Lung (tissue), 11 donors: ENCODE measurements at regions not wholly inside any gene's neighbourhood (a gene's known extent, or its start where the extent isn't known, plus 50 kb on each side); places are given as distances from the start of the nearest gene placed in this dataset.

Experiments used
- ATAC-seq: fragments of 200-7000 bp; cut with Tn5 transposase; one replicate; pipeline ENCODE4 v1.9.1; 2020; ENCODE audit warnings: moderate number of reproducible peaks; ENCODE audit not compliant: insufficient read depth, low FRiP score
- DNase-seq, 3 donors: peaks; one replicate each; pipeline ENCODE4 v3.0.0-alpha.2; 2013 to 2017
- H3K27ac ChIP-seq, 2 donors: one replicate each; pipeline ENCODE4 v1.5.1; 2013; ENCODE audit warnings: mild to moderate bottlenecking in 2 of 2, moderate library complexity in 2 of 2, control low read depth in 1 of 2, inconsistent platforms in 1 of 2, low read depth in 1 of 2, low read length in 1 of 2
- H3K27me3 ChIP-seq, 3 donors: one replicate each; pipeline ENCODE4 v1.5.1; 2013; ENCODE audit warnings: low read length in 2 of 3; ENCODE audit not compliant: control insufficient read depth in 3 of 3, insufficient read depth in 3 of 3
- H3K36me3 ChIP-seq, 4 donors: one replicate each; pipeline ENCODE4 v1.5.1; 2013; ENCODE audit warnings: low read length in 4 of 4, mild to moderate bottlenecking in 1 of 4, moderate library complexity in 1 of 4; ENCODE audit not compliant: control insufficient read depth in 4 of 4, insufficient read depth in 4 of 4
- H3K4me1 ChIP-seq, 5 donors: one replicate each; pipeline ENCODE4 v1.5.1; 2013; ENCODE audit warnings: low read length in 5 of 5, mild to moderate bottlenecking in 2 of 5, moderate library complexity in 1 of 5; ENCODE audit not compliant: control insufficient read depth in 5 of 5, insufficient read depth in 5 of 5
- H3K4me3 ChIP-seq: one replicate; pipeline ENCODE4 v1.5.1; 2013; ENCODE audit warnings: mild to moderate bottlenecking, control low read depth, moderate library complexity
- H3K9ac ChIP-seq, 2 donors: one replicate each; pipeline ENCODE4 v1.5.1; 2013; ENCODE audit warnings: low read length in 2 of 2, control low read depth in 1 of 2; ENCODE audit not compliant: insufficient read depth in 1 of 2
- H3K9me3 ChIP-seq, 4 donors: one replicate each; pipeline ENCODE4 v1.5.1; 2013; ENCODE audit warnings: low read length in 3 of 4, mild to moderate bottlenecking in 1 of 4, moderate library complexity in 1 of 4; ENCODE audit not compliant: control insufficient read depth in 4 of 4, insufficient read depth in 3 of 4
- CTCF ChIP-seq: IDR thresholded peaks from 2 replicates; pipeline ENCODE4 v1.5.1; 2012; ENCODE audit warnings: mild to moderate bottlenecking; ENCODE audit errors: control extremely low read depth, extremely low read depth
- WGBS, 2 donors: extraction: QIAGEN DNeasy Blood & Tissue Kit; methylation state at CpG; one replicate each; pipeline ENCODE4 v1.1.7; 2013; 5-methylcytosine and 5-hydroxymethylcytosine counted together
- donor health status: control.
- donor health status: control.
- donor health status: Bipolar disorder and iron deficiency.
- donor health status: healthy.
- donor health status: DM: yes; HTN: yes; CAD: no.

DNA sequence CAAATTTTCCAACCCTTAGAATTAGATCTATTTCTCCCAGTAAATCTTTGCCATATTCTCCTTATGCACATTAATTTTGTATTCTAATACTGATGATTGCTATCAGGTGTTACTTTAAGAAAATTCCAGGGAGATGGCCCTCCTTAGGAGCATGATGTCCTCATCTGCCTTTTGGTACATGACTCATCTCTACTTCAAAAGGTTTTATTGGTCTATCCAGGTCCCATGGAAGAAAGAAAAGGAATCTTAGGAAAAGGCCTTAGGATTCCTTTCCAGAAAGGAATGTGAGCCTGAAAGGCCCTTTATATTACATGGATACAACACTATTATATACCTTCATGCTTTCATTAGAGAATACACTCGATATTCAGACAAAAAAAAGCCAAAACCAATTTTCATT is 968.2 kb downstream of the STIM2 start:
- 74 to 94% methylated on average over 1 of the region's 1 CpG for WGBS, 2 donors

DNA sequence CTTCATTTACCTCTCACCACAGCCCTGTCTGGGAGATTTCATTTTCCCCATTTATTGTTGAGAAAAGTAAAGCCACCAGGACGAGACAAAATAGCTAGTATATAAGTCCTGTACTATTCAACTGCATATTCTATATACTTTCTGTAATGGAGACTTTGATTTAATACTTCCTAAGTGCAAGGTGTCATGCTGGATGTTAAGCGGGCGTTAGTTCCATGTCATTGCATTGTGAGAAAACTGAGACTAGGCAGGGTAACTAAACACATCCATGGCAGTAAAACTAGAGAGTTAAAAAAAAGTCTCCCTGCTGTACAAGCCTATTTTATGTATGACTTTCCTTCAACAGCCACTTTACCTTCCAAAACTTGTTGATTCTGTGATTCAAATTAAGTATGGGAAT is 969.6 kb downstream of the STIM2 start:
- DNase-seq = no peak
- no peaks in the 10 kb centered on the region for H3K9me3 ChIP-seq
- no peak overlapping the region for H3K27ac ChIP-seq
- no peak overlapping the region for H3K4me3 ChIP-seq
- 80 to 81% methylated on average over 3 of the region's 3 CpGs for WGBS, 2 donors
- no peak overlapping the region for H3K9ac ChIP-seq
- H3K27me3 ChIP-seq = no peaks in the 10 kb centered on the region
- ATAC-seq = no peak
- H3K4me1 ChIP-seq = no peaks in the 10 kb centered on the region
- no peak for TF ChIP-seq CTCF
- H3K36me3 ChIP-seq = no peaks in the 10 kb centered on the region

More for the DNA sequence above, 968.2 kb downstream of the STIM2 start:
- H3K36me3 ChIP-seq = no peaks in the 10 kb centered on the region
- ATAC-seq (no peak), DNase-seq (no peak)
- H3K27ac ChIP-seq = no peak overlapping the region
- no peak for TF ChIP-seq CTCF
- H3K27me3 ChIP-seq = no peaks in the 10 kb centered on the region
- H3K4me3 ChIP-seq = no peak overlapping the region
- H3K4me1 ChIP-seq = no peaks in the 10 kb centered on the region
- no peaks in the 10 kb centered on the region for H3K9me3 ChIP-seq
- no peak overlapping the region for H3K9ac ChIP-seq

- H3K27ac ChIP-seq = no peak overlapping the region
- DNase-seq = no peak
- no peak for TF ChIP-seq CTCF
- H3K9ac ChIP-seq = no peak overlapping the region
- no peak overlapping the region for H3K4me3 ChIP-seq
- H3K36me3 ChIP-seq = no peaks in the 10 kb centered on the region
- peaks cover 0 to 2% (median 0%) of the 10 kb centered on the region in 4 donors for H3K9me3 ChIP-seq
- no peak for ATAC-seq
- WGBS, 2 donors = 87 to 93% methylated on average over 1 of the region's 1 CpG
- H3K27me3 ChIP-seq = no peaks in the 10 kb centered on the region
- no peaks in the 10 kb centered on the region for H3K4me1 ChIP-seq
Measured at GRCh38 chr4:27835851-27836250, 975.2 kb downstream of the STIM2 start.

GRCh38 chr4:27836523-27836922 is 975.9 kb downstream of the STIM2 start:
- no peak for TF ChIP-seq CTCF
- Histone ChIP-seq H3K9me3 (peaks cover 0 to 2% (median 0%) of the 10 kb centered on the region in 4 donors), H3K9ac (no peak overlapping the region), H3K27ac (no peak overlapping the region), H3K4me1 (no peaks in the 10 kb centered on the region), H3K36me3 (no peaks in the 10 kb centered on the region), H3K27me3 (no peaks in the 10 kb centered on the region), H3K4me3 (no peak overlapping the region)
- DNase-seq (no peak), ATAC-seq (no peak)
- 91 to 97% methylated on average over 4 of the region's 4 CpGs for WGBS, 2 donors
